ENCODE measurements at regions not wholly inside any gene's neighbourhood (a gene's known extent, or its start where the extent isn't known, plus 50 kb on each side); places are given as distances from the start of the nearest gene placed in this dataset.

- TF ChIP-seq POLR2AphosphoS5 (IDR thresholded peaks at IDR 0.05; ENCODE audit: low read depth, low read length), result no peak
- TF ChIP-seq POLR2A (IDR thresholded peaks at IDR 0.05; ENCODE audit: low read depth, low read length), result no peak
- no peak for TF ChIP-seq TAF1 (IDR thresholded peaks at IDR 0.05; ENCODE audit: low read depth, low read length)
Observed at GRCh38 chr15:39283531-39283930, 297.3 kb upstream of the THBS1 start.
